ENCODE measurements at regions not wholly inside any gene's neighbourhood (a gene's known extent, or its start where the extent isn't known, plus 50 kb on each side); places are given as distances from the start of the nearest gene placed in this dataset.

DNA sequence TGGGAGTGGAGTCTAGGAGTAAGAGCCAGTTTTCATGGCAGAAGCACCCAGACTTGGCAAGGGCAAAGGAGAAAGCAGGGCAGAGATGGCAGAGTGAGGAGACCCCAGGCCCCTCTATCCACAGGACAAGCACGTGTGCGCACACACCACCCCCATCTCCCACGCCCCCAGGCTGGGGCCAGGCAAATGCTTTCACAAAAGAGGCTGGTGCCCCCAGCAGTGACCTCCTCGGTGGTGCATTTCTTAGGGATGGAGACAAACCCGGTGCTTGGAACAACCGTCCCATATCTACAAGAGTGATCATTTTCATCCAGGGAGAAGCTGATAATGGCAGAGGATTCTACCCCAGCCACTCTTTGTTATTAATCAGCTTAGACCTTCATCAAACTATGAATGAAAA, 62.0 kb downstream of the KCNF1 start:
- no peak for TF ChIP-seq EZH2phosphoT487 (IDR thresholded peaks at IDR 0.05; ENCODE audit: borderline replicate concordance)
- TF ChIP-seq, protein P1, sequence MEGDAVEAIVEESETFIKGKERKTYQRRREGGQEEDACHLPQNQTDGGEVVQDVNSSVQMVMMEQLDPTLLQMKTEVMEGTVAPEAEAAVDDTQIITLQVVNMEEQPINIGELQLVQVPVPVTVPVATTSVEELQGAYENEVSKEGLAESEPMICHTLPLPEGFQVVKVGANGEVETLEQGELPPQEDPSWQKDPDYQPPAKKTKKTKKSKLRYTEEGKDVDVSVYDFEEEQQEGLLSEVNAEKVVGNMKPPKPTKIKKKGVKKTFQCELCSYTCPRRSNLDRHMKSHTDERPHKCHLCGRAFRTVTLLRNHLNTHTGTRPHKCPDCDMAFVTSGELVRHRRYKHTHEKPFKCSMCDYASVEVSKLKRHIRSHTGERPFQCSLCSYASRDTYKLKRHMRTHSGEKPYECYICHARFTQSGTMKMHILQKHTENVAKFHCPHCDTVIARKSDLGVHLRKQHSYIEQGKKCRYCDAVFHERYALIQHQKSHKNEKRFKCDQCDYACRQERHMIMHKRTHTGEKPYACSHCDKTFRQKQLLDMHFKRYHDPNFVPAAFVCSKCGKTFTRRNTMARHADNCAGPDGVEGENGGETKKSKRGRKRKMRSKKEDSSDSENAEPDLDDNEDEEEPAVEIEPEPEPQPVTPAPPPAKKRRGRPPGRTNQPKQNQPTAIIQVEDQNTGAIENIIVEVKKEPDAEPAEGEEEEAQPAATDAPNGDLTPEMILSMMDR (conservative IDR thresholded peaks at IDR 0.05; ENCODE audit: low read length): no peak
